Heart right ventricle (tissue), 16 donors: ENCODE measurements at regions not wholly inside any gene's neighbourhood (a gene's known extent, or its start where the extent isn't known, plus 50 kb on each side); places are given as distances from the start of the nearest gene placed in this dataset.

Experiments
- ATAC-seq, 8 donors: fragments of 200-7000 bp; cut with Tn5 transposase; one replicate each; pipeline ENCODE4 v1.9.1; 2020; ENCODE audit warnings: mild to moderate bottlenecking in 8 of 8, moderate library complexity in 8 of 8, moderate number of reproducible peaks in 1 of 8
- DNase-seq, 2 donors: peaks; one replicate each; pipeline ENCODE4 v3.0.0-alpha.2; 2020
- H3K27ac ChIP-seq, 10 donors: fragments of 200-600 bp; sonication (generic) in 2 of 10; one replicate each; pipeline versions ENCODE4 v1.5.0 to v1.8.0; 2020 to 2022; ENCODE audit warnings: mild to moderate bottlenecking in 3 of 10
- H3K27me3 ChIP-seq, 7 donors: fragments of 200-600 bp; one replicate each; pipeline ENCODE4 v1.8.0; 2021 to 2022; ENCODE audit warnings: mild to moderate bottlenecking in 2 of 7
- H3K36me3 ChIP-seq, 9 donors: fragments of 200-600 bp; sonication (generic) in 1 of 9; one replicate each; pipeline versions ENCODE4 v1.5.0 to v1.8.0; 2020 to 2022; ENCODE audit warnings: mild to moderate bottlenecking in 2 of 9
- H3K4me1 ChIP-seq, 9 donors: fragments of 200-600 bp; sonication (generic) in 1 of 9; one replicate each; pipeline versions ENCODE4 v1.5.0 to v1.8.0; 2020 to 2022; ENCODE audit warnings: mild to moderate bottlenecking in 4 of 9
- H3K4me3 ChIP-seq, 10 donors: fragments of 200-600 bp; sonication (generic) in 2 of 10; one replicate each; pipeline versions ENCODE4 v1.5.0 to v1.8.0; 2020 to 2022; ENCODE audit warnings: mild to moderate bottlenecking in 7 of 10, moderate library complexity in 2 of 10
- H3K9me3 ChIP-seq, 11 donors: fragments of 200-600 bp in 10 of 11; sonication (generic) in 2 of 11; one replicate each; pipeline versions ENCODE4 v1.5.0 to v1.8.0; 2013 to 2022; ENCODE audit warnings: mild to moderate bottlenecking in 2 of 11, control low read depth in 1 of 11, moderate library complexity in 1 of 11
- CTCF ChIP-seq, 9 donors: fragments of 200-600 bp; sonication (generic) in 2 of 9; IDR thresholded peaks; one replicate each; pipeline versions ENCODE4 v1.5.0 to v1.8.0; 2021 to 2022; ENCODE audit warnings: antibody characterized with exemption in 9 of 9, mild to moderate bottlenecking in 5 of 9, moderate library complexity in 1 of 9
- whole genome bisulfite sequencing, 2 donors: extraction: QIAGEN DNeasy Blood & Tissue Kit; methylation state at CpG; one replicate each; pipeline ENCODE4 v1.1.7; 2013; ENCODE audit warnings: inconsistent platforms in 1 of 2; 5-methylcytosine and 5-hydroxymethylcytosine counted together
- intact Hi-C, 10 donors: fragments of 100-400 bp; cut with DNase I; formaldehyde crosslinking; loops; one replicate each; pipeline versions ENCODE4 v1.11.1 to v1.14.2; 2022
- donor health status: Arrhythmogenic right ventricular cardiomyopathy.
- donor health status: ischemic (EF 13 %, LVEDD 7.1; RV severe dilation, severe dysfunction).
- donor health status: healthy with polysubstance abuse.
- donor health status: DM: no; HTN: yes; CAD: no.
- donor health status: DM: no; HTN: no; CAD: no.
- donor health status: ischemic (EF 25% LVEDD 6.9; RV normal size, moderate dysfunction).
- donor health status: ischemic (EF 25% LVEDD 5.7; RV mildly dilated, moderate dysfunction).
- donor health status: healthy.
- donor health status: DM: yes; HTN: yes; CAD: no.
- donor health status: Ischemic cardiomyopathy.
- donor health status: ischemic (EF 35%, LVEDD 5.7; RV mildly dilated, moderate dysfunction).
- donor health status: nonischemic (EF 11% LVEDD 7.7; RV severe dilation, severe dysfunction).
- donor health status: DM: yes; HTN: yes; CAD: no.
- donor health status: PGD.
- donor health status: ischemic (EF 29% LVEDD 5.4; RV normal size, mild dysfunction).
- donor health status: nonischemic (EF 23%, LVEDD 6.1; RV moderate dilation, normal function).

GRCh38 chr10:77727481-77727880 is 89.9 kb upstream of the KCNMA1 start:
- DNase-seq (no peak), ATAC-seq (no peak)
- 80 to 85% methylated on average over 3 of the region's 3 CpGs for WGBS, 2 donors
- H3K36me3 ChIP-seq = no peaks in the 10 kb centered on the region
- peaks cover 0 to 8% (median 0%) of the 10 kb centered on the region in 7 donors for H3K27me3 ChIP-seq
- TF ChIP-seq CTCF (IDR thresholded peaks at IDR 0.05) = no peak
- H3K4me3 ChIP-seq = no peak overlapping the region
- H3K4me1 ChIP-seq = no peaks in the 10 kb centered on the region
- peaks cover 0 to 12% (median 0%) of the 10 kb centered on the region in 11 donors for H3K9me3 ChIP-seq
- H3K27ac ChIP-seq = no peak overlapping the region
- intact Hi-C loops = no loop called here

GRCh38 chr10:77726732-77727131 is 89.1 kb upstream of the KCNMA1 start:
- intact Hi-C loops = no loop called here
- DNase-seq = no peak
- no peak for ATAC-seq
- WGBS, 2 donors = 75 to 83% methylated on average over 3 of the region's 3 CpGs
- no peak for TF ChIP-seq CTCF (IDR thresholded peaks at IDR 0.05)
- no peaks in the 10 kb centered on the region for H3K36me3 ChIP-seq
- H3K27me3 ChIP-seq = peaks cover 0 to 8% (median 0%) of the 10 kb centered on the region in 7 donors
- H3K4me1 ChIP-seq = no peaks in the 10 kb centered on the region
- H3K4me3 ChIP-seq = no peak overlapping the region
- H3K9me3 ChIP-seq = peaks cover 0 to 12% (median 0%) of the 10 kb centered on the region in 11 donors
- no peak overlapping the region for H3K27ac ChIP-seq

- whole genome bisulfite sequencing, 2 donors = 95 to 96% methylated on average over 1 of the region's 1 CpG
- Histone ChIP-seq H3K4me3 (no peak overlapping the region), H3K27me3 (peaks cover 0 to 8% (median 0%) of the 10 kb centered on the region in 7 donors), H3K27ac (no peak overlapping the region), H3K36me3 (no peaks in the 10 kb centered on the region), H3K4me1 (no peaks in the 10 kb centered on the region), H3K9me3 (peaks cover 0 to 12% (median 0%) of the 10 kb centered on the region in 11 donors)
- ATAC-seq = no peak
- no peak for TF ChIP-seq CTCF (IDR thresholded peaks at IDR 0.05)
- DNase-seq = no peak
- intact Hi-C loops = no loop called here
Measured at GRCh38 chr10:77726301-77726700, 88.7 kb upstream of the KCNMA1 start.

- H3K9me3 ChIP-seq = peaks cover 0 to 12% (median 0%) of the 10 kb centered on the region in 11 donors
- DNase-seq = no peak
- H3K36me3 ChIP-seq = no peaks in the 10 kb centered on the region
- ATAC-seq = no peak
- no peak overlapping the region for H3K4me3 ChIP-seq
- intact Hi-C loops = no loop called here
- no peak overlapping the region for H3K27ac ChIP-seq
- peaks cover 0 to 2% (median 0%) of the 10 kb centered on the region in 7 donors for H3K27me3 ChIP-seq
- WGBS, 2 donors = 84 to 89% methylated on average over 2 of the region's 2 CpGs
- no peaks in the 10 kb centered on the region for H3K4me1 ChIP-seq
- no peak for TF ChIP-seq CTCF (IDR thresholded peaks at IDR 0.05)
Measured at GRCh38 chr10:77724820-77725219, 87.2 kb upstream of the KCNMA1 start.
